ENCODE measurements at regions not wholly inside any gene's neighbourhood (a gene's known extent, or its start where the extent isn't known, plus 50 kb on each side); places are given as distances from the start of the nearest gene placed in this dataset.

- Histone ChIP-seq H3K4me2 (ENCODE audit: insufficient read depth, low read length) (no peak overlapping the region), H3K27me3 (ENCODE audit: insufficient read depth, low read length, poor library complexity) (no peaks in the 10 kb centered on the region), H4K20me1 (ENCODE audit: insufficient read depth, low read length) (no peaks in the 10 kb centered on the region), H3K9ac (ENCODE audit: low read depth, low read length) (no peak overlapping the region), H3K79me2 (ENCODE audit: insufficient read depth, low read length) (no peaks in the 10 kb centered on the region), H3K4me3 (ENCODE audit: low read depth in 1 of 2, low read length in 2 of 2) (no peak overlapping the region), H3K36me3 (ENCODE audit: insufficient read depth, low read length) (no peaks in the 10 kb centered on the region), H3K9me3 (ENCODE audit: insufficient read depth, low read length, severe bottlenecking) (no peaks in the 10 kb centered on the region), H2AFZ (ENCODE audit: low read depth, low read length) (no peak overlapping the region), H3K27ac (ENCODE audit: low read length) (no peak overlapping the region), H3K4me1 (ENCODE audit: insufficient read depth, low read length) (peaks cover 21% of the 10 kb centered on the region)
- no peak for ATAC-seq (ENCODE audit: insufficient read depth, low read depth)
- no peak for TF ChIP-seq CTCF (IDR thresholded peaks at IDR 0.05; ENCODE audit: borderline replicate concordance, extremely low read depth, low read length, poor library complexity, severe bottlenecking)
- DNase-seq = no peak
Observed at GRCh38 chr9:105854026-105854782, 159.9 kb downstream of the TMEM38B start.

- Histone ChIP-seq H3K9ac (ENCODE audit: low read depth, low read length) (no peak overlapping the region), H3K36me3 (ENCODE audit: insufficient read depth, low read length) (no peaks in the 10 kb centered on the region), H3K27me3 (ENCODE audit: insufficient read depth, low read length, poor library complexity) (no peaks in the 10 kb centered on the region), H3K79me2 (ENCODE audit: insufficient read depth, low read length) (no peaks in the 10 kb centered on the region), H3K9me3 (ENCODE audit: insufficient read depth, low read length, severe bottlenecking) (no peaks in the 10 kb centered on the region), H3K4me3 (ENCODE audit: low read depth in 1 of 2, low read length in 2 of 2) (no peak overlapping the region), H4K20me1 (ENCODE audit: insufficient read depth, low read length) (no peaks in the 10 kb centered on the region), H3K4me1 (ENCODE audit: insufficient read depth, low read length) (peaks cover 29% of the 10 kb centered on the region), H2AFZ (ENCODE audit: low read depth, low read length) (no peak overlapping the region), H3K27ac (ENCODE audit: low read length) (no peak overlapping the region), H3K4me2 (ENCODE audit: insufficient read depth, low read length) (no peak overlapping the region)
- no peak for TF ChIP-seq CTCF (IDR thresholded peaks at IDR 0.05; ENCODE audit: borderline replicate concordance, extremely low read depth, low read length, poor library complexity, severe bottlenecking)
- no peak for TF ChIP-seq EZH2 (IDR thresholded peaks at IDR 0.05; ENCODE audit: borderline replicate concordance, low read depth, low read length, severe bottlenecking)
- ATAC-seq (ENCODE audit: insufficient read depth, low read depth) (no peak), DNase-seq (no peak)
Observed at GRCh38 chr9:105854783-105855724, 160.7 kb downstream of the TMEM38B start.

DNA sequence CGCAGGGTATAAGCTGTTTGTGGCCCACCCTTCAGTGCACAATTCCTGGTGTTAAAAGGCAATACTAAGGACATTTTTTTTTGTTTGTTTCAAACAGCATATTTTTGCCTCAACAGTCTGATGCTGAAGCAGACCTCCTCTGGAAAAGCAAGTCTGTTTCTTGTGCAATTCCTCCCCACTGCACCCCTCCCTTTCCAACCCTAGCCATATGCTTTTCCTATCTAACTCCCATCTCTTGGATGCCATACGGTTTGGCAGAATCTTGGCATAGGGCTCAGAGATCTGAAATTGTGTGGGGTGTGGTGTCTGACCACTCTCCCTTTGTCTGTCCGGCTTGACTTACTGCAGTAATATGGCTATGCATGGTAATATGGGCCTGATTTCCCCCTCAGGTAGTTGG lies 161.6 kb downstream of the TMEM38B start:
- TF ChIP-seq EZH2 (IDR thresholded peaks at IDR 0.05; ENCODE audit: borderline replicate concordance, low read depth, low read length, severe bottlenecking) (no peak), CTCF (IDR thresholded peaks at IDR 0.05; ENCODE audit: borderline replicate concordance, extremely low read depth, low read length, poor library complexity, severe bottlenecking) (no peak)
- Histone ChIP-seq H3K4me1 (ENCODE audit: insufficient read depth, low read length) (peaks cover 29% of the 10 kb centered on the region), H3K9me3 (ENCODE audit: insufficient read depth, low read length, severe bottlenecking) (no peaks in the 10 kb centered on the region)

More for the DNA sequence above, 161.6 kb downstream of the TMEM38B start:
- no peak overlapping the region for H3K27ac ChIP-seq (ENCODE audit: low read length)
- H3K4me3 ChIP-seq (ENCODE audit: low read depth in 1 of 2, low read length in 2 of 2) = no peak overlapping the region
- no peak for ATAC-seq (ENCODE audit: insufficient read depth, low read depth)
- H3K9ac ChIP-seq (ENCODE audit: low read depth, low read length) = no peak overlapping the region
- H3K4me2 ChIP-seq (ENCODE audit: insufficient read depth, low read length) = no peak overlapping the region
- H3K36me3 ChIP-seq (ENCODE audit: insufficient read depth, low read length) = no peaks in the 10 kb centered on the region
- no peaks in the 10 kb centered on the region for H4K20me1 ChIP-seq (ENCODE audit: insufficient read depth, low read length)
- no peaks in the 10 kb centered on the region for H3K27me3 ChIP-seq (ENCODE audit: insufficient read depth, low read length, poor library complexity)
- no peaks in the 10 kb centered on the region for H3K79me2 ChIP-seq (ENCODE audit: insufficient read depth, low read length)
- DNase-seq = no peak
- no peak overlapping the region for H2AFZ ChIP-seq (ENCODE audit: low read depth, low read length)

All from DND-41 (cell line).